ENCODE measurements at regions not wholly inside any gene's neighbourhood (a gene's known extent, or its start where the extent isn't known, plus 50 kb on each side); places are given as distances from the start of the nearest gene placed in this dataset.

DNA sequence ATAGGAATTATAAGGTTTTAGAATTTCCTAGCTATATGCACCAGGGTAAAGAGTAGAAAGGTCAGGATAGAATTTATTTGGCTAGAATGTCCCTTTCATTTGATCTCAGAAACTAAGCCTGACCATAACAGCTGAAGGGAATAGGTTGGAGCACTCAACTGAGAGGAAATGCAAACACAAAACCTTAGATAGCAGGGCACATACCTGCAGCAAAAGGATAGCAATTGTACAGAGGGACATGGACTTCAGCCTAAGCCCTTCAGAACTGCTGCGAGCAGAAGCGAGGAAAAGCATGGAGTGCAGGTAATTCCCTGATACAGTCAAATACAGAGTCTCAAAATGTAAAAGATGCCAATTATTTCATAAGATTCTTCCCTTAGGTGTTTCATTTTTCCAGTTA lies 211.0 kb upstream of the DDI1 start:
- no peak for TF ChIP-seq ZNF565 (CRISPR knock-in tag; conservative IDR thresholded peaks at IDR 0.05; ENCODE audit: low read depth)
- TF ChIP-seq RARB (CRISPR knock-in tag; IDR thresholded peaks at IDR 0.05) = no peak
- TF ChIP-seq, protein P1, sequence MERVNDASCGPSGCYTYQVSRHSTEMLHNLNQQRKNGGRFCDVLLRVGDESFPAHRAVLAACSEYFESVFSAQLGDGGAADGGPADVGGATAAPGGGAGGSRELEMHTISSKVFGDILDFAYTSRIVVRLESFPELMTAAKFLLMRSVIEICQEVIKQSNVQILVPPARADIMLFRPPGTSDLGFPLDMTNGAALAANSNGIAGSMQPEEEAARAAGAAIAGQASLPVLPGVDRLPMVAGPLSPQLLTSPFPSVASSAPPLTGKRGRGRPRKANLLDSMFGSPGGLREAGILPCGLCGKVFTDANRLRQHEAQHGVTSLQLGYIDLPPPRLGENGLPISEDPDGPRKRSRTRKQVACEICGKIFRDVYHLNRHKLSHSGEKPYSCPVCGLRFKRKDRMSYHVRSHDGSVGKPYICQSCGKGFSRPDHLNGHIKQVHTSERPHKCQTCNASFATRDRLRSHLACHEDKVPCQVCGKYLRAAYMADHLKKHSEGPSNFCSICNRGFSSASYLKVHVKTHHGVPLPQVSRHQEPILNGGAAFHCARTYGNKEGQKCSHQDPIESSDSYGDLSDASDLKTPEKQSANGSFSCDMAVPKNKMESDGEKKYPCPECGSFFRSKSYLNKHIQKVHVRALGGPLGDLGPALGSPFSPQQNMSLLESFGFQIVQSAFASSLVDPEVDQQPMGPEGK (CRISPR knock-in tag; IDR thresholded peaks at IDR 0.05; ENCODE audit: borderline replicate concordance) = no peak
- no peak for TF ChIP-seq ARNTL (CRISPR knock-in tag; IDR thresholded peaks at IDR 0.05; ENCODE audit: borderline replicate concordance, low read depth)
- no peak for TF ChIP-seq ZFP3 (CRISPR knock-in tag; IDR thresholded peaks at IDR 0.05)
- TF ChIP-seq ZNF70 (CRISPR knock-in tag; IDR thresholded peaks at IDR 0.05) = no peak
